Adrenal gland (tissue), 9 donors: ENCODE measurements at regions not wholly inside any gene's neighbourhood (a gene's known extent, or its start where the extent isn't known, plus 50 kb on each side); places are given as distances from the start of the nearest gene placed in this dataset.

Source experiments
- DNase-seq, 7 donors: peaks; one replicate each; pipeline ENCODE4 v3.0.0-alpha.2; 2019 to 2020
- H3K27ac ChIP-seq, 5 donors: fragments of 200-600 bp; sonication (generic) in 4 of 5; 1 replicate in 3 of 5; 2 replicates in 2 of 5; pipeline versions ENCODE4 v1.5.1 to v1.8.0; 2016 to 2020; ENCODE audit warnings: mild to moderate bottlenecking in 1 of 5
- H3K27me3 ChIP-seq: fragments of 200-600 bp; 2 replicates; pipeline ENCODE4 v1.8.0; 2021
- H3K36me3 ChIP-seq, 2 donors: fragments of 200-600 bp; replicated peaks in 1 of 2; 1 replicate in 1 of 2; 2 replicates in 1 of 2; pipeline versions ENCODE4 v1.5.1 to v1.8.0; 2018 to 2022
- H3K4me1 ChIP-seq, 2 donors: fragments of 200-600 bp; replicated peaks in 1 of 2; 1 replicate in 1 of 2; 2 replicates in 1 of 2; pipeline versions ENCODE4 v1.5.1 to v1.8.0; 2018 to 2021
- H3K4me3 ChIP-seq, 4 donors: fragments of 200-600 bp; sonication (generic) in 3 of 4; one replicate each; pipeline ENCODE4 v1.5.1; 2016 to 2018
- H3K9me3 ChIP-seq, 3 donors: fragments of 200-600 bp; sonication (generic) in 1 of 3; replicated peaks in 1 of 3; 1 replicate in 2 of 3; 2 replicates in 1 of 3; pipeline versions ENCODE4 v1.5.1 to v1.8.0; 2016 to 2021
- CTCF ChIP-seq, 6 experiments: fragments of 450-650 bp in 4 of 6; fragments of 200-600 bp in 2 of 6; sonication (generic) in 1 of 6; IDR thresholded peaks; 1 replicate in 5 of 6; 2 replicates in 1 of 6; pipeline versions ENCODE4 v1.5.1 to v1.8.0; 2016 to 2021; ENCODE audit warnings: antibody characterized with exemption in 6 of 6, mild to moderate bottlenecking in 2 of 6, moderate library complexity in 1 of 6
- POLR2A ChIP-seq, 2 donors: fragments of 450-650 bp; IDR thresholded peaks; one replicate each; pipeline ENCODE4 v1.6.1; 2017; ENCODE audit warnings: antibody characterized with exemption in 2 of 2, mild to moderate bottlenecking in 2 of 2, moderate library complexity in 1 of 2
- WGBS, 4 donors: extraction: QIAGEN DNeasy Blood & Tissue Kit in 2 of 4; methylation state at CpG; one replicate each; pipeline versions ENCODE4 v1.1.5 to v1.1.7; 2013 to 2017; 5-methylcytosine and 5-hydroxymethylcytosine counted together
- intact Hi-C, 2 donors: fragments of 100-400 bp; cut with DNase I; formaldehyde crosslinking; loops; one replicate each; pipeline versions ENCODE4 v1.14.1 to v1.15.0; 2022 to 2023
- donor health status: healthy with polysubstance abuse.
- donor health status: Bipolar disorder and iron deficiency.
- donor health status: DM: yes; HTN: yes; CAD: no.
- donor health status: DM: no; HTN: no; CAD: no.
- donor health status: DM: no; HTN: no; CAD: no.

GRCh38 chr1:199129247-199129646 lies 490.4 kb downstream of the PTPRC start:
- no peak overlapping the region for H3K4me3 ChIP-seq
- intact Hi-C loops = no loop called here
- DNase-seq = no peak
- peaks cover 0 to 5% (median 0%) of the 10 kb centered on the region in 3 donors for H3K9me3 ChIP-seq
- WGBS, 4 donors = 32 to 43% (median 39%) methylated on average over 2 of the region's 2 CpGs
- H3K27me3 ChIP-seq = no peaks in the 10 kb centered on the region
- no peaks in the 10 kb centered on the region for H3K36me3 ChIP-seq
- no peak overlapping the region for H3K27ac ChIP-seq
- no peaks in the 10 kb centered on the region for H3K4me1 ChIP-seq
- no peak for TF ChIP-seq CTCF (IDR thresholded peaks at IDR 0.05)
- TF ChIP-seq POLR2A (IDR thresholded peaks at IDR 0.05) = no peak

GRCh38 chr1:199132006-199132405 lies 493.2 kb downstream of the PTPRC start:
- H3K36me3 ChIP-seq = no peaks in the 10 kb centered on the region
- DNase-seq = no peak
- peaks cover 4% of the 10 kb centered on the region for H3K27me3 ChIP-seq
- intact Hi-C loops = no loop called here
- no peaks in the 10 kb centered on the region for H3K4me1 ChIP-seq
- TF ChIP-seq POLR2A (IDR thresholded peaks at IDR 0.05) (no peak), CTCF (IDR thresholded peaks at IDR 0.05) (no peak)
- H3K4me3 ChIP-seq = no peak overlapping the region
- no peak overlapping the region for H3K27ac ChIP-seq
- peaks cover 0 to 6% (median 0%) of the 10 kb centered on the region in 3 donors for H3K9me3 ChIP-seq
- WGBS, 4 donors = 76 to 90% (median 84%) methylated on average over 1 of the region's 1 CpG

GRCh38 chr1:199135901-199136300 lies 497.1 kb downstream of the PTPRC start:
- no peak overlapping the region for H3K27ac ChIP-seq
- no peaks in the 10 kb centered on the region for H3K4me1 ChIP-seq
- H3K4me3 ChIP-seq = no peak overlapping the region
- H3K9me3 ChIP-seq = peaks cover 0 to 6% (median 0%) of the 10 kb centered on the region in 3 donors
- no peaks in the 10 kb centered on the region for H3K36me3 ChIP-seq
- intact Hi-C loops = no loop called here
- H3K27me3 ChIP-seq = peaks cover 4% of the 10 kb centered on the region
- WGBS, 4 donors = 71 to 79% (median 74%) methylated on average over 4 of the region's 4 CpGs
- DNase-seq = no peak
- no peak for TF ChIP-seq CTCF (IDR thresholded peaks at IDR 0.05)
- no peak for TF ChIP-seq POLR2A (IDR thresholded peaks at IDR 0.05)

- Histone ChIP-seq H3K4me3 (no peak overlapping the region), H3K27ac (no peak overlapping the region), H3K4me1 (no peaks in the 10 kb centered on the region), H3K36me3 (no peaks in the 10 kb centered on the region), H3K9me3 (peaks cover 0 to 6% (median 0%) of the 10 kb centered on the region in 3 donors), H3K27me3 (peaks cover 4% of the 10 kb centered on the region)
- no peak for DNase-seq
- TF ChIP-seq POLR2A (IDR thresholded peaks at IDR 0.05) = no peak
- no peak for TF ChIP-seq CTCF (IDR thresholded peaks at IDR 0.05)
- intact Hi-C loops = no loop called here
- WGBS, 4 donors = 83 to 100% (median 90%) methylated on average over 1 of the region's 1 CpG
Observed at GRCh38 chr1:199138061-199138460, 499.2 kb downstream of the PTPRC start.
